ENCODE measurements at regions not wholly inside any gene's neighbourhood (a gene's known extent, or its start where the extent isn't known, plus 50 kb on each side); places are given as distances from the start of the nearest gene placed in this dataset.

DNA sequence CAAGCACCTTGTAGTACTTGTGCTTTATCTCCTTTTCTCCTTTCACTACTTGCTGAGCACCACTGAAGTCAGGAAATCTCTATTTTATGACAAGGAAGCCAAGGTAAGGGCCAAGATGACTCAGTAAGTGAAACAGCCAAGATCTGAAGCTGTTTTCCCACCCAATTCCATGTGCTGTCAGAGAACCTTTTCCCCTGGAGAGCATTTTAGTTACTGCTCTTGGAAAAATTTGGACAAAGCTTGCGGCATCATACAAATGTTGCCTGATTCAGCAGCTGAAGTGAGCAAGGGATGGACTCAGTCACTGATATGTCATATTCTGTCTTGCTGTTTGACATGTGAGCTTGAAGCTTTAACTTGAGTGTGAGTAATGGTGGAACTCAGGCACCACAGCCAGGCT is 391.4 kb downstream of the RAB28 start:
- CTCF ChIA-PET, result no interaction called here
- no peak for DNase-seq (ENCODE audit: extremely low spot score)
- POLR2A ChIA-PET, result no interaction called here
- TF ChIP-seq, protein P1, sequence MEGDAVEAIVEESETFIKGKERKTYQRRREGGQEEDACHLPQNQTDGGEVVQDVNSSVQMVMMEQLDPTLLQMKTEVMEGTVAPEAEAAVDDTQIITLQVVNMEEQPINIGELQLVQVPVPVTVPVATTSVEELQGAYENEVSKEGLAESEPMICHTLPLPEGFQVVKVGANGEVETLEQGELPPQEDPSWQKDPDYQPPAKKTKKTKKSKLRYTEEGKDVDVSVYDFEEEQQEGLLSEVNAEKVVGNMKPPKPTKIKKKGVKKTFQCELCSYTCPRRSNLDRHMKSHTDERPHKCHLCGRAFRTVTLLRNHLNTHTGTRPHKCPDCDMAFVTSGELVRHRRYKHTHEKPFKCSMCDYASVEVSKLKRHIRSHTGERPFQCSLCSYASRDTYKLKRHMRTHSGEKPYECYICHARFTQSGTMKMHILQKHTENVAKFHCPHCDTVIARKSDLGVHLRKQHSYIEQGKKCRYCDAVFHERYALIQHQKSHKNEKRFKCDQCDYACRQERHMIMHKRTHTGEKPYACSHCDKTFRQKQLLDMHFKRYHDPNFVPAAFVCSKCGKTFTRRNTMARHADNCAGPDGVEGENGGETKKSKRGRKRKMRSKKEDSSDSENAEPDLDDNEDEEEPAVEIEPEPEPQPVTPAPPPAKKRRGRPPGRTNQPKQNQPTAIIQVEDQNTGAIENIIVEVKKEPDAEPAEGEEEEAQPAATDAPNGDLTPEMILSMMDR (IDR thresholded peaks at IDR 0.05; ENCODE audit: control extremely low read depth, extremely low read depth, low read depth, missing control alignments), result no peak

DNA sequence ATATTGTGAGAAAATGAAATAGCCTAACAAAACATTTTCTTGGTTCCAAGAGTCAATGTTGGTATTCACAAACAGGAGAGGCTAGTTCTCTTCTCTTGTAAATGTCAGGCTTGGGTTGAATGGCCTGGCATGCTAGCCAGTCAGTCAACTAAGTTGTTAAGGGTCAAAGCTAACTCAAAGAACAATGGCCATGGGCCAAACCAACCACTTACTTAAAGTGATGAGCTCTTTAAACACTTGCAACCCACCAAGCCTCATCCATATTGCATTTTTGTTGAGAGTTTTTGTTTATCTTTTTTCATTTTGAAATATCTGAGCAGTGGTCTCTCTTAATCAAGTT is 394.5 kb downstream of the RAB28 start:
- POLR2A ChIA-PET, result no interaction called here
- TF ChIP-seq, protein P1 (IDR thresholded peaks at IDR 0.05; ENCODE audit: control extremely low read depth, extremely low read depth, low read depth, missing control alignments), result no peak
- CTCF ChIA-PET, result no interaction called here
- no peak for DNase-seq (ENCODE audit: extremely low spot score)

DNA sequence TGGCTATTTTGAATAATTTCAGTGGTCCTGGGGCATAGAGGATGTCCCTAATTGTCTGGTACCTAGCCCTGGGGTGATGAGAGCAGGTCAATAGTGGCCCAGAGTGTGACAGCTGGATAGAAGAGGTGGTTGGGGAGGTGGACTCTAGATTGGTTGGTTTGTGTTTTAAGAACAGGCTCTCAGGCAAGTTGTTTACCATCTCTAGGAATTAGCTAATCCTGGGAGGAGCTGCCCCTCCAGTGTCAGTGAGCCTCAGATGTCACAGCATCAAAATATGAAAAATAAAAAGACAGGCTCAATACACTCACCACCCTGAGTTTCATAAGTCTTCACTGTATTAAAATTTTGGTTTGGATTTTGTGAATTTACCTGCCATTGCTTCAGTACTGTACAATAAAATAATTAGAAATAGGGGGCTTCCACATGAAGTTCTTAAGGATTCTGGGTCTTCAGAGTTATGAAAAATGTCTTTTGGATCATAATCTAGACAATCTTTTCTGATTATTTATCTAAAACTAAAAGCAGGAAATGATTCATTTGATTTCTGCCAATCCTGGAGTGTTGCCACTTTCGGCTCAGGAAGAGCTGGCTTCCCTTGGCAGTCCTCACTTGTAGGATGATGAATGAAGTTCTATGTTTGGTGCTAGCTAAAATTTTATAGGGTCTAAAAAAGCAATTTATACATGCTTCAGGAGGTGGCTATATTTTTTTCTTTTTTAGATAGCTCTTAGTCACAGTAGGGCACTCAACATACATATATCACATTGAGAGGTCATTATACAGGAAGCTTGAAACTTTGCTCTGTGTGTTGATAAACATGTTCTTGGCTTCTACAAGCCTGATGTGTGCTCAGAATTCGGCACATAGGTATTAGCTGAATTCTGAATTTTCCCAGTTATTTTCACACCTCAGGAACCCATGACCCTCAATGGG is 395.1 kb downstream of the RAB28 start:
- CTCF ChIA-PET, result no interaction called here

DNA sequence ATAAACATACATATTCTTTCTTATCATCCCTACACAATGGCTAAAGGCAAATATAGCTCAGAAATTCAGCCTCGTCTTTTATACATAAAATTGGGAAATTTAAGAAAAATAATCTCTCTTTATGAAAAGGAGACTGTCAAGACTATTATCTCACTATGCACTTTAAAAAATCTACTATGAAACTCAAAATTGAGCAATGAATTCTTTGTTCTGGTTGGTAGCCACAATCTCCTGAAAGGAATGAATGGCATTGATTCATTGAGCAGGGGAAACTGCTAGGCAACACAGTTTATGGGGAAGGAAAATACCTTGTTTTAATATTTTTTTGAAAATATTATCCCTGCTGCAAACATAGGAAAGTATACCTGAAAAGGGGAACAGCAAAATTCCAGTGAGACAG is 397.1 kb downstream of the RAB28 start:
- POLR2A ChIA-PET, result no interaction called here
- CTCF ChIA-PET, result no interaction called here
- DNase-seq (ENCODE audit: extremely low spot score), result no peak
- TF ChIP-seq, protein P1 (IDR thresholded peaks at IDR 0.05; ENCODE audit: control extremely low read depth, extremely low read depth, low read depth, missing control alignments), result no peak

More for the DNA sequence above, 395.1 kb downstream of the RAB28 start:
- DNase-seq (ENCODE audit: extremely low spot score), result no peak
- TF ChIP-seq, protein P1 (IDR thresholded peaks at IDR 0.05; ENCODE audit: control extremely low read depth, extremely low read depth, low read depth, missing control alignments), result no peak
- POLR2A ChIA-PET, result no interaction called here

DNA sequence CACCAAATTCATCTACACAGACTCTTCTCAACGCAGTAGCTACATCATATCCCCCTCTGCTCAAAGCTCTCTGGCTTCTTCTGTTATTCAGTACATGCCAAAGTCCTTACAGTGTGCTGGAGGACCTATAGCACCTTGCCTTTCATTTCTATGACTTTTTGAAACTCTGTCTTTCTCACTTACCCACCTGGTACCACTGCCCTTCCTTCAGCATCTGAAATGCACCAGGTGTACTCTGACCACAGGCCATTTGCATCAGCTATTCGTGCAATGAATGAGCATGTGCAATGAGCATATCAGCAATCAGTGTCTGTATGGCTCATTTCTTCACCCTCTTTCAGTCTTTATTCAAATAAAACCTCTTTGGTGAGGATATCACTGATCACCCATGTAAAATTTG is 399.9 kb downstream of the RAB28 start:
- ChIA-PET POLR2A (no interaction called here), CTCF (no interaction called here)
- no peak for DNase-seq (ENCODE audit: extremely low spot score)
- TF ChIP-seq, protein P1 (IDR thresholded peaks at IDR 0.05; ENCODE audit: control extremely low read depth, extremely low read depth, low read depth, missing control alignments), result no peak

DNA sequence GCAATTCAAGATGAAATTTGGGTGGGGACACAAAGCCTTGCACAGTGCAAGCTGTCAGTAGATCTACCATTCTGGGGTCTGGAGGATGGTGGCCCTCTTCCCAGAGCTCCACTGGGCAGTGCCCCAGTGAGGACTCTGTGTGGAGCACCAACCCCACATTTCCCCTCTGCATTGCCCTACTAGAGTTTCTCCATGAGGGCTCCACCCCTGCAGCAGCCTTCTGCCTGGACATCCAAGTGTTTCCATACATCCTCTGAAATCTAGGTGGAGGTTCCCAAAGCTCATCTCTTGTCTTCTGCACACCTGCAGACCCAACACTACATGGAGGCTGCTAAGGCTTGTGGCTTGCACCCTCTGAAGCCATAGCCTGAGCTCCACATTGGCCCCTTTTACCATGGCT is 402.3 kb downstream of the RAB28 start:
- TF ChIP-seq, protein P1 (IDR thresholded peaks at IDR 0.05; ENCODE audit: control extremely low read depth, extremely low read depth, low read depth, missing control alignments), result no peak
- no peak for DNase-seq (ENCODE audit: extremely low spot score)
- ChIA-PET CTCF (no interaction called here), POLR2A (no interaction called here)
